ENCODE measurements at regions not wholly inside any gene's neighbourhood (a gene's known extent, or its start where the extent isn't known, plus 50 kb on each side); places are given as distances from the start of the nearest gene placed in this dataset.

- 89 to 100% methylated on average over 1 of the region's 1 CpG for WGBS, 2 donors (ENCODE audit: low coverage in 1 of 2)
- Histone ChIP-seq H3K4me1 (peaks cover 0 to 6% (median 3%) of the 10 kb centered on the region in 3 donors), H3K27me3 (no peaks in the 10 kb centered on the region), H3K9me3 (no peaks in the 10 kb centered on the region), H3K27ac (no peak overlapping the region), H3K4me3 (no peak overlapping the region), H3K36me3 (no peaks in the 10 kb centered on the region)
- TF ChIP-seq CTCF (IDR thresholded peaks at IDR 0.05) = no peak
- TF ChIP-seq POLR2A (IDR thresholded peaks at IDR 0.05) = no peak
- TF ChIP-seq EP300 (IDR thresholded peaks at IDR 0.05) = no peak
- TF ChIP-seq POLR2AphosphoS5 (IDR thresholded peaks at IDR 0.05) = no peak
- ATAC-seq = no peak
Observed at GRCh38 chr5:143558048-143558447, 154.6 kb upstream of the NR3C1 start.

GRCh38 chr5:143557061-143557818 lies 153.8 kb upstream of the NR3C1 start:
- ATAC-seq = no peak
- 6 to 16% methylated on average over 3 of the region's 3 CpGs for WGBS, 2 donors (ENCODE audit: low coverage in 1 of 2)

GRCh38 chr5:143554918-143555477 lies 151.5 kb upstream of the NR3C1 start:
- 50 to 75% methylated on average over 2 to 4 of the region's 4 CpGs for WGBS, 2 donors (ENCODE audit: low coverage in 1 of 2)

More at GRCh38 chr5:143557061-143557818, 153.8 kb upstream of the NR3C1 start:
- no peak overlapping the region for H3K27ac ChIP-seq
- H3K27me3 ChIP-seq = no peaks in the 10 kb centered on the region
- peaks cover 0 to 6% (median 3%) of the 10 kb centered on the region in 3 donors for H3K4me1 ChIP-seq
- H3K4me3 ChIP-seq = no peak overlapping the region
- TF ChIP-seq POLR2AphosphoS5 (IDR thresholded peaks at IDR 0.05) (no peak), CTCF (IDR thresholded peaks at IDR 0.05) (no peak), POLR2A (IDR thresholded peaks at IDR 0.05) (no peak), EP300 (IDR thresholded peaks at IDR 0.05) (no peak)
- H3K36me3 ChIP-seq = no peaks in the 10 kb centered on the region
- no peaks in the 10 kb centered on the region for H3K9me3 ChIP-seq

GRCh38 chr5:143554187-143554717 lies 150.8 kb upstream of the NR3C1 start:
- 50 to 61% methylated on average over 2 of the region's 2 CpGs for WGBS, 2 donors (ENCODE audit: low coverage in 1 of 2)
- H3K4me1 ChIP-seq = peaks cover 0 to 6% (median 3%) of the 10 kb centered on the region in 3 donors
- H3K36me3 ChIP-seq = no peaks in the 10 kb centered on the region
- no peak overlapping the region for H3K27ac ChIP-seq
- TF ChIP-seq POLR2A (IDR thresholded peaks at IDR 0.05) (no peak), EP300 (IDR thresholded peaks at IDR 0.05) (no peak), POLR2AphosphoS5 (IDR thresholded peaks at IDR 0.05) (no peak), CTCF (IDR thresholded peaks at IDR 0.05) (no peak)
- ATAC-seq = no peak
- no peaks in the 10 kb centered on the region for H3K9me3 ChIP-seq
- H3K27me3 ChIP-seq = no peaks in the 10 kb centered on the region
- H3K4me3 ChIP-seq = no peak overlapping the region

More at GRCh38 chr5:143554918-143555477, 151.5 kb upstream of the NR3C1 start:
- H3K27me3 ChIP-seq = no peaks in the 10 kb centered on the region
- peaks cover 0 to 6% (median 3%) of the 10 kb centered on the region in 3 donors for H3K4me1 ChIP-seq
- H3K9me3 ChIP-seq = no peaks in the 10 kb centered on the region
- H3K36me3 ChIP-seq = no peaks in the 10 kb centered on the region
- H3K27ac ChIP-seq = no peak overlapping the region
- TF ChIP-seq CTCF (IDR thresholded peaks at IDR 0.05) (no peak), POLR2A (IDR thresholded peaks at IDR 0.05) (no peak), POLR2AphosphoS5 (IDR thresholded peaks at IDR 0.05) (no peak), EP300 (IDR thresholded peaks at IDR 0.05) (no peak)
- H3K4me3 ChIP-seq = no peak overlapping the region
- ATAC-seq = no peak

Measured in gastroesophageal sphincter (tissue), 4 donors.